ENCODE measurements at regions not wholly inside any gene's neighbourhood (a gene's known extent, or its start where the extent isn't known, plus 50 kb on each side); places are given as distances from the start of the nearest gene placed in this dataset.

GRCh38 chr2:236818281-236819045, 248.8 kb downstream of the ACKR3 start:
- TF ChIP-seq CTCF (IDR thresholded peaks at IDR 0.05) (no peak), POLR2A (IDR thresholded peaks at IDR 0.05) (no peak)

Data from ovary (tissue), 3 donors.